Heart left ventricle (tissue), 16 donors: ENCODE measurements at regions not wholly inside any gene's neighbourhood (a gene's known extent, or its start where the extent isn't known, plus 50 kb on each side); places are given as distances from the start of the nearest gene placed in this dataset.

Experiments
- ATAC-seq, 4 donors: fragments of 200-7000 bp; cut with Tn5 transposase; one replicate each; pipeline ENCODE4 v1.9.1; 2020 to 2022; ENCODE audit warnings: moderate library complexity in 4 of 4, mild to moderate bottlenecking in 3 of 4, moderate number of reproducible peaks in 1 of 4
- DNase-seq, 5 donors: peaks; one replicate each; pipeline ENCODE4 v3.0.0-alpha.2; 2020
- H3K27ac ChIP-seq, 12 donors: fragments of 200-600 bp; sonication (generic) in 4 of 12; one replicate each; pipeline versions ENCODE4 v1.5.0 to v1.8.0; 2016 to 2022; ENCODE audit warnings: mild to moderate bottlenecking in 2 of 12
- H3K27me3 ChIP-seq, 9 donors: fragments of 200-600 bp; sonication (generic) in 2 of 9; one replicate each; pipeline versions ENCODE4 v1.5.1 to v1.8.0; 2016 to 2022; ENCODE audit warnings: mild to moderate bottlenecking in 3 of 9
- H3K36me3 ChIP-seq, 9 donors: fragments of 200-600 bp; sonication (generic) in 2 of 9; one replicate each; pipeline versions ENCODE4 v1.5.0 to v1.8.0; 2018 to 2022; ENCODE audit warnings: mild to moderate bottlenecking in 2 of 9
- H3K4me1 ChIP-seq, 12 donors: fragments of 200-600 bp; sonication (generic) in 4 of 12; one replicate each; pipeline versions ENCODE4 v1.5.0 to v1.8.0; 2016 to 2022; ENCODE audit warnings: mild to moderate bottlenecking in 3 of 12
- H3K4me3 ChIP-seq, 12 donors: fragments of 200-600 bp; sonication (generic) in 4 of 12; one replicate each; pipeline versions ENCODE4 v1.5.0 to v1.8.0; 2017 to 2022; ENCODE audit warnings: mild to moderate bottlenecking in 9 of 12, moderate library complexity in 4 of 12
- H3K9me3 ChIP-seq, 12 donors: fragments of 200-600 bp; sonication (generic) in 4 of 12; one replicate each; pipeline versions ENCODE4 v1.5.0 to v1.8.0; 2016 to 2022; ENCODE audit warnings: mild to moderate bottlenecking in 1 of 12
- POLR2A ChIP-seq, 2 donors: fragments of 450-650 bp; IDR thresholded peaks; one replicate each; pipeline ENCODE4 v1.6.1; 2017; ENCODE audit warnings: antibody characterized with exemption in 2 of 2, mild to moderate bottlenecking in 2 of 2, moderate library complexity in 2 of 2
- WGBS, 4 donors: extraction: QIAGEN DNeasy Blood & Tissue Kit in 2 of 4; methylation state at CpG; one replicate each; pipeline versions ENCODE4 v1.1.5 to v1.1.7; 2013 to 2018; 5-methylcytosine and 5-hydroxymethylcytosine counted together
- intact Hi-C, 10 donors: fragments of 100-400 bp; cut with DNase I; formaldehyde crosslinking; loops; one replicate each; pipeline versions ENCODE4 v1.11.1 to v1.14.2; 2022
- TF ChIP-seq, protein P1 (sequence below), 12 donors: fragments of 200-600 bp; sonication (generic) in 4 of 12; IDR thresholded peaks; one replicate each; pipeline versions ENCODE4 v1.5.0 to v1.8.0; 2018 to 2022; ENCODE audit warnings: antibody characterized with exemption in 12 of 12, mild to moderate bottlenecking in 5 of 12
- donor health status: ischemic (EF 13 %, LVEDD 7.1; RV severe dilation, severe dysfunction).
- donor health status: healthy with polysubstance abuse.
- donor health status: DM: no; HTN: yes; CAD: no.
- donor health status: DM: no; HTN: no; CAD: no.
- donor health status: ischemic (EF 25% LVEDD 6.9; RV normal size, moderate dysfunction).
- donor health status: ischemic (EF 25% LVEDD 5.7; RV mildly dilated, moderate dysfunction).
- donor health status: healthy.
- donor health status: DM: yes; HTN: yes; CAD: no.
- donor health status: ischemic (EF 35%, LVEDD 5.7; RV mildly dilated, moderate dysfunction).
- donor health status: nonischemic (EF 11% LVEDD 7.7; RV severe dilation, severe dysfunction).
- donor health status: DM: yes; HTN: yes; CAD: no.
- donor health status: PGD.
- donor health status: ischemic (EF 29% LVEDD 5.4; RV normal size, mild dysfunction).
- donor health status: nonischemic (EF 23%, LVEDD 6.1; RV moderate dilation, normal function).

DNA sequence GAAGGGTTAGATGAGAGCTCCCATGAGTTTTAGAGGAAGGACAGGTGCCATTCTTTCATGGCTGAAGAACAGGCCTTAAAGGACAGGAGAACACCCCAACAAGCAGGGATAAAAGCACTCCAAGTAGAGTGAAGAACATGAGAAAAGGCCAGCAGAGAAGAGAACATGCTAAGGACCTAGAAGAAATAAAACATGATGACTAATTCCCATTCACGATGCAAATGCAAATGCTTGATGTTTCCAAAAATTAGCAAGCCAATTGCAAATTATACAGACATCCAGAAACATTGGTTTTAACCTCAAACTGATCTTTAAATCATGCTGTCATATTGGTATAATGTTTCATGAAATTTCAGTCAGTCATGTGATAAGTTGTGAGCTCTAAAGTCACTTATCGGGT, 241.7 kb downstream of the CNTN3 start:
- no peak overlapping the region for H3K4me3 ChIP-seq
- TF ChIP-seq, protein P1, sequence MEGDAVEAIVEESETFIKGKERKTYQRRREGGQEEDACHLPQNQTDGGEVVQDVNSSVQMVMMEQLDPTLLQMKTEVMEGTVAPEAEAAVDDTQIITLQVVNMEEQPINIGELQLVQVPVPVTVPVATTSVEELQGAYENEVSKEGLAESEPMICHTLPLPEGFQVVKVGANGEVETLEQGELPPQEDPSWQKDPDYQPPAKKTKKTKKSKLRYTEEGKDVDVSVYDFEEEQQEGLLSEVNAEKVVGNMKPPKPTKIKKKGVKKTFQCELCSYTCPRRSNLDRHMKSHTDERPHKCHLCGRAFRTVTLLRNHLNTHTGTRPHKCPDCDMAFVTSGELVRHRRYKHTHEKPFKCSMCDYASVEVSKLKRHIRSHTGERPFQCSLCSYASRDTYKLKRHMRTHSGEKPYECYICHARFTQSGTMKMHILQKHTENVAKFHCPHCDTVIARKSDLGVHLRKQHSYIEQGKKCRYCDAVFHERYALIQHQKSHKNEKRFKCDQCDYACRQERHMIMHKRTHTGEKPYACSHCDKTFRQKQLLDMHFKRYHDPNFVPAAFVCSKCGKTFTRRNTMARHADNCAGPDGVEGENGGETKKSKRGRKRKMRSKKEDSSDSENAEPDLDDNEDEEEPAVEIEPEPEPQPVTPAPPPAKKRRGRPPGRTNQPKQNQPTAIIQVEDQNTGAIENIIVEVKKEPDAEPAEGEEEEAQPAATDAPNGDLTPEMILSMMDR (IDR thresholded peaks at IDR 0.05), result no peak
- TF ChIP-seq POLR2A (IDR thresholded peaks at IDR 0.05), result no peak
- DNase-seq, result no peak
- no peak overlapping the region for H3K27ac ChIP-seq
- H3K9me3 ChIP-seq, result no peaks in the 10 kb centered on the region
- 83 to 86% (median 84%) methylated on average over 2 of the region's 2 CpGs for WGBS, 4 donors
- intact Hi-C loops, result no loop called here
- ATAC-seq, result no peak
- no peaks in the 10 kb centered on the region for H3K4me1 ChIP-seq
- no peaks in the 10 kb centered on the region for H3K27me3 ChIP-seq
- H3K36me3 ChIP-seq, result no peaks in the 10 kb centered on the region

GRCh38 chr3:74370342-74370741, 244.1 kb downstream of the CNTN3 start:
- no peaks in the 10 kb centered on the region for H3K4me1 ChIP-seq
- TF ChIP-seq, protein P1 (IDR thresholded peaks at IDR 0.05), result no peak
- H3K27me3 ChIP-seq, result no peaks in the 10 kb centered on the region
- no peaks in the 10 kb centered on the region for H3K36me3 ChIP-seq
- 91 to 95% (median 93%) methylated on average over 2 of the region's 2 CpGs for WGBS, 4 donors
- DNase-seq (no peak), ATAC-seq (no peak)
- H3K27ac ChIP-seq, result no peak overlapping the region
- H3K9me3 ChIP-seq, result no peaks in the 10 kb centered on the region
- intact Hi-C loops, result no loop called here
- H3K4me3 ChIP-seq, result no peak overlapping the region

DNA sequence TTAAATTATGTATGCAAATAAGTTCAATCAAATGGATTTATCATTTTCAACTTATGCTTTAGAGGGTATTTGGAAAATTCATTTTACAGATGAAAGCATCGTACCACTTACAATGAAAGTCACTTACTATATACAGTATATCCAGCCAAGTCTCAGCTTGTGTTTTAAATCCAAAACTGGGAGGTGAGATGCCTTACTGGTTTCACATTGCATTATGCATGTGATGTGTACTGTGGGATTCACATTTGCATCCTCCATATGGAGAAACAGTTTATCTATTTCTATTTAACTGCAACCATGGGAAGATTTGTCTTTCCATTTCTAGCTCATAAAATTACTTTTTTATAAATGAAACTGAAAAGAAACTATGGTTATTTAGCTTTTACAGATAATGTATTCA, 248.1 kb downstream of the CNTN3 start:
- Histone ChIP-seq H3K4me1 (no peaks in the 10 kb centered on the region), H3K9me3 (no peaks in the 10 kb centered on the region), H3K36me3 (no peaks in the 10 kb centered on the region), H3K27me3 (no peaks in the 10 kb centered on the region), H3K27ac (no peak overlapping the region), H3K4me3 (no peak overlapping the region)
- 72 to 90% (median 86%) methylated on average over 1 of the region's 1 CpG for WGBS, 4 donors
- no peak for ATAC-seq
- intact Hi-C loops, result no loop called here
- no peak for TF ChIP-seq POLR2A (IDR thresholded peaks at IDR 0.05)
- TF ChIP-seq, protein P1 (IDR thresholded peaks at IDR 0.05), result no peak
- DNase-seq, result no peak

GRCh38 chr3:74363346-74363745, 251.1 kb downstream of the CNTN3 start:
- 64 to 79% (median 72%) methylated on average over 1 of the region's 1 CpG for WGBS, 4 donors
- H3K36me3 ChIP-seq, result no peaks in the 10 kb centered on the region

More at GRCh38 chr3:74363346-74363745, 251.1 kb downstream of the CNTN3 start:
- Histone ChIP-seq H3K27ac (no peak overlapping the region), H3K4me3 (no peak overlapping the region), H3K27me3 (no peaks in the 10 kb centered on the region), H3K4me1 (no peaks in the 10 kb centered on the region), H3K9me3 (no peaks in the 10 kb centered on the region)
- ATAC-seq (no peak), DNase-seq (no peak)
- no peak for TF ChIP-seq POLR2A (IDR thresholded peaks at IDR 0.05)
- TF ChIP-seq, protein P1 (IDR thresholded peaks at IDR 0.05), result no peak
- intact Hi-C loops, result no loop called here
